ENCODE measurements at regions not wholly inside any gene's neighbourhood (a gene's known extent, or its start where the extent isn't known, plus 50 kb on each side); places are given as distances from the start of the nearest gene placed in this dataset.

GRCh38 chr10:71125749-71126107 is 86.6 kb upstream of the UNC5B start:
- no peak for ATAC-seq
- H3K27ac Mint-ChIP-seq, result no peak overlapping the region
- intact Hi-C loops (cut with micrococcal nuclease), result no loop called here
- no peak for DNase-seq
- POLR2A ChIA-PET, result interaction anchor here (1.2 kb wide), 1 partner anchor 24 kb away, joined by 3 read pairs; no protein-coding TSS in a partner anchor
- H3K4me1 Mint-ChIP-seq (ENCODE audit: low read depth), result peaks cover 8% of the 10 kb centered on the region
- no peak for TF ChIP-seq CTCF (IDR thresholded peaks at IDR 0.05)
- peaks cover 25% of the 10 kb centered on the region for H3K27me3 Mint-ChIP-seq
- H3K4me3 Mint-ChIP-seq, result no peak overlapping the region
- peaks cover 2% of the 10 kb centered on the region for H3K9me3 Mint-ChIP-seq
- no peaks in the 10 kb centered on the region for H3K36me3 Mint-ChIP-seq (ENCODE audit: low read depth)
- CTCF ChIA-PET, result no interaction called here

- Mint-ChIP-seq H3K4me3 (no peak overlapping the region), H3K27me3 (peaks cover 23% of the 10 kb centered on the region), H3K36me3 (ENCODE audit: low read depth) (no peaks in the 10 kb centered on the region), H3K27ac (no peak overlapping the region), H3K9me3 (no peaks in the 10 kb centered on the region), H3K4me1 (ENCODE audit: low read depth) (peaks cover 8% of the 10 kb centered on the region)
- CTCF ChIA-PET, result no interaction called here
- intact Hi-C loops (cut with micrococcal nuclease), result no loop called here
- no peak for TF ChIP-seq CTCF (IDR thresholded peaks at IDR 0.05)
- POLR2A ChIA-PET, result interaction anchor here (1.2 kb wide), 1 partner anchor 23 kb away, joined by 3 read pairs; no protein-coding TSS in a partner anchor
- no peak for ATAC-seq
- no peak for DNase-seq
Measured at GRCh38 chr10:71126432-71126831, 85.9 kb upstream of the UNC5B start.

GRCh38 chr10:71127104-71127503 is 85.3 kb upstream of the UNC5B start:
- H3K4me3 Mint-ChIP-seq, result no peak overlapping the region
- no peak for ATAC-seq
- H3K27ac Mint-ChIP-seq, result no peak overlapping the region
- POLR2A ChIA-PET, result no interaction called here
- peaks cover 23% of the 10 kb centered on the region for H3K27me3 Mint-ChIP-seq
- no peak for TF ChIP-seq CTCF (IDR thresholded peaks at IDR 0.05)
- H3K9me3 Mint-ChIP-seq, result no peaks in the 10 kb centered on the region
- intact Hi-C loops (cut with micrococcal nuclease), result no loop called here
- no peaks in the 10 kb centered on the region for H3K36me3 Mint-ChIP-seq (ENCODE audit: low read depth)
- peaks cover 8% of the 10 kb centered on the region for H3K4me1 Mint-ChIP-seq (ENCODE audit: low read depth)
- no peak for DNase-seq
- CTCF ChIA-PET, result no interaction called here

- ChIA-PET CTCF (no interaction called here), POLR2A (no interaction called here)
- Mint-ChIP-seq H3K27me3 (peaks cover 20% of the 10 kb centered on the region), H3K36me3 (ENCODE audit: low read depth) (no peaks in the 10 kb centered on the region), H3K27ac (no peak overlapping the region), H3K4me1 (ENCODE audit: low read depth) (peaks cover 8% of the 10 kb centered on the region), H3K9me3 (no peaks in the 10 kb centered on the region), H3K4me3 (no peak overlapping the region)
- ATAC-seq, result no peak
- no peak for TF ChIP-seq CTCF (IDR thresholded peaks at IDR 0.05)
- DNase-seq, result no peak
- intact Hi-C loops (cut with micrococcal nuclease), result no loop called here
Measured at GRCh38 chr10:71127773-71128172, 84.6 kb upstream of the UNC5B start.

GRCh38 chr10:71128311-71128980 is 83.9 kb upstream of the UNC5B start:
- H3K9me3 Mint-ChIP-seq, result no peaks in the 10 kb centered on the region
- peaks cover 8% of the 10 kb centered on the region for H3K4me1 Mint-ChIP-seq (ENCODE audit: low read depth)
- no peak for ATAC-seq
- intact Hi-C loops (cut with micrococcal nuclease), result no loop called here
- DNase-seq, result no peak
- H3K27ac Mint-ChIP-seq, result peak overlapping the region; percentile 17
- H3K4me3 Mint-ChIP-seq, result no peak overlapping the region
- TF ChIP-seq CTCF (IDR thresholded peaks at IDR 0.05), result no peak
- POLR2A ChIA-PET, result no interaction called here
- H3K27me3 Mint-ChIP-seq, result peaks cover 16% of the 10 kb centered on the region
- CTCF ChIA-PET, result no interaction called here
- no peaks in the 10 kb centered on the region for H3K36me3 Mint-ChIP-seq (ENCODE audit: low read depth)
